ENCODE measurements at regions not wholly inside any gene's neighbourhood (a gene's known extent, or its start where the extent isn't known, plus 50 kb on each side); places are given as distances from the start of the nearest gene placed in this dataset.

GRCh38 chr18:27447930-27448329 is 262.8 kb upstream of the CHST9 start:
- FAIRE-seq = no peak

- no peak for FAIRE-seq
These were observed 262.4 kb upstream of the CHST9 start for GRCh38 chr18:27447451-27447881.

- no peak for FAIRE-seq
These were observed 245.5 kb upstream of the CHST9 start for GRCh38 chr18:27430595-27430994.

GRCh38 chr18:27428716-27429475 is 243.8 kb upstream of the CHST9 start:
- no peak for FAIRE-seq

- FAIRE-seq = no peak
These were observed 243.0 kb upstream of the CHST9 start for GRCh38 chr18:27428120-27428519.

GRCh38 chr18:27423581-27423980 is 238.5 kb upstream of the CHST9 start:
- FAIRE-seq = no peak

- FAIRE-seq = no peak
These were observed 234.5 kb upstream of the CHST9 start for GRCh38 chr18:27419646-27420045.

- FAIRE-seq = no peak
These were observed 230.4 kb upstream of the CHST9 start for GRCh38 chr18:27415495-27415894.

GRCh38 chr18:27414682-27415081 is 229.6 kb upstream of the CHST9 start:
- no peak for FAIRE-seq

GRCh38 chr18:27413495-27414401 is 228.6 kb upstream of the CHST9 start:
- no peak for FAIRE-seq

- FAIRE-seq = no peak
These were observed 227.4 kb upstream of the CHST9 start for GRCh38 chr18:27412556-27412955.

GRCh38 chr18:27411911-27412310 is 226.8 kb upstream of the CHST9 start:
- FAIRE-seq = no peak

- no peak for FAIRE-seq
These were observed 225.9 kb upstream of the CHST9 start for GRCh38 chr18:27411013-27411412.

GRCh38 chr18:27404855-27405254 is 219.7 kb upstream of the CHST9 start:
- FAIRE-seq = no peak

- FAIRE-seq = no peak
These were observed 214.9 kb upstream of the CHST9 start for GRCh38 chr18:27400001-27400400.

- no peak for FAIRE-seq
These were observed 210.6 kb upstream of the CHST9 start for GRCh38 chr18:27395752-27396151.

GRCh38 chr18:27394687-27395086 is 209.6 kb upstream of the CHST9 start:
- FAIRE-seq = no peak

GRCh38 chr18:27382567-27383216 is 197.6 kb upstream of the CHST9 start:
- FAIRE-seq = no peak

GRCh38 chr18:27378431-27379095 is 193.5 kb upstream of the CHST9 start:
- FAIRE-seq = no peak

- FAIRE-seq = no peak
These were observed 192.1 kb upstream of the CHST9 start for GRCh38 chr18:27377251-27377650.

GRCh38 chr18:27372386-27372785 is 187.3 kb upstream of the CHST9 start:
- FAIRE-seq = no peak

- FAIRE-seq = no peak
These were observed 181.6 kb upstream of the CHST9 start for GRCh38 chr18:27366665-27367064.

GRCh38 chr18:27366151-27366550 is 181.0 kb upstream of the CHST9 start:
- FAIRE-seq = no peak

All from G401.6 (cell line).